Neural progenitor cell (in vitro differentiated cells): ENCODE measurements at regions not wholly inside any gene's neighbourhood (a gene's known extent, or its start where the extent isn't known, plus 50 kb on each side); places are given as distances from the start of the nearest gene placed in this dataset.
"Not testable (repeated sequence)": the region's sequence is repeated elsewhere in the genome, so short reads cannot be mapped to it uniquely, and the experiment has no call there.

Experiments used
- EZH2 ChIP-seq: fragments of 200-600 bp; sonication (generic); IDR thresholded peaks from 2 replicates; pipeline ENCODE4 v1.6.1; 2017; ENCODE audit warnings: antibody characterized with exemption, mild to moderate bottlenecking, moderate library complexity
- EZH2phosphoT487 ChIP-seq: fragments of 200-600 bp; sonication (generic); IDR thresholded peaks from 2 replicates; pipeline ENCODE4 v1.6.1; 2017; ENCODE audit warnings: antibody characterized with exemption
- TF ChIP-seq, protein P1 (sequence below): fragments of 200-600 bp; sonication (generic); IDR thresholded peaks from 2 replicates; pipeline ENCODE4 v1.5.1; 2017; ENCODE audit warnings: antibody characterized with exemption, mild to moderate bottlenecking

DNA sequence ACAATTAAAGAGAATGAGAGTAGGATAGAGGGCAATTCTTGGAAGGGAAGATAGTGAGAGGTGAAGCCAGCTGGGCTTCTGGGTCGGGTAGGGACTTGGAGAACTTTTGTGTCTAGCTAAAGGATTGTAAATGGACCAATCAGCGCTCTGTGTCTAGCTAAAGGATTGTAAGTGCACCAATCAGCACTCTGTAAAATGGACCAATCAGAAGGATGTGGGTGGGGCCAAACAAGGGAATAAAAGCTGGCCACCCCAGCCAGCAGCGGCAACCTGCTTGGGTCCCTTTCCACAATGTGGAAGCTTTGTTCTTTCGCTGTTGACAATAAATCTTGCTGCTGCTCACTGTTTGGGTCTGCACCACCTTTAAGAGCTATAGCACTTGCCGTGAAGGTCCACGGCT is 384.0 kb downstream of the AEBP2 start:
- TF ChIP-seq, protein P1, sequence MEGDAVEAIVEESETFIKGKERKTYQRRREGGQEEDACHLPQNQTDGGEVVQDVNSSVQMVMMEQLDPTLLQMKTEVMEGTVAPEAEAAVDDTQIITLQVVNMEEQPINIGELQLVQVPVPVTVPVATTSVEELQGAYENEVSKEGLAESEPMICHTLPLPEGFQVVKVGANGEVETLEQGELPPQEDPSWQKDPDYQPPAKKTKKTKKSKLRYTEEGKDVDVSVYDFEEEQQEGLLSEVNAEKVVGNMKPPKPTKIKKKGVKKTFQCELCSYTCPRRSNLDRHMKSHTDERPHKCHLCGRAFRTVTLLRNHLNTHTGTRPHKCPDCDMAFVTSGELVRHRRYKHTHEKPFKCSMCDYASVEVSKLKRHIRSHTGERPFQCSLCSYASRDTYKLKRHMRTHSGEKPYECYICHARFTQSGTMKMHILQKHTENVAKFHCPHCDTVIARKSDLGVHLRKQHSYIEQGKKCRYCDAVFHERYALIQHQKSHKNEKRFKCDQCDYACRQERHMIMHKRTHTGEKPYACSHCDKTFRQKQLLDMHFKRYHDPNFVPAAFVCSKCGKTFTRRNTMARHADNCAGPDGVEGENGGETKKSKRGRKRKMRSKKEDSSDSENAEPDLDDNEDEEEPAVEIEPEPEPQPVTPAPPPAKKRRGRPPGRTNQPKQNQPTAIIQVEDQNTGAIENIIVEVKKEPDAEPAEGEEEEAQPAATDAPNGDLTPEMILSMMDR, result not testable (repeated sequence)
- TF ChIP-seq EZH2, EZH2phosphoT487: not testable (repeated sequence)
